Endodermal cell (in vitro differentiated cells): ENCODE measurements at regions not wholly inside any gene's neighbourhood (a gene's known extent, or its start where the extent isn't known, plus 50 kb on each side); places are given as distances from the start of the nearest gene placed in this dataset.
"Not testable (repeated sequence)": the region's sequence is repeated elsewhere in the genome, so short reads cannot be mapped to it uniquely, and the experiment has no call there.

Experiments
- DNase-seq: peaks from one replicate; pipeline ENCODE4 v3.0.0-alpha.2; 2017
- H3K27ac ChIP-seq: 2 replicates; pipeline ENCODE4 v1.5.1; 2013; ENCODE audit warnings: mild to moderate bottlenecking, low read depth, low read length, moderate library complexity
- H3K27me3 ChIP-seq: 2 replicates; pipeline ENCODE4 v1.6.1; 2013; ENCODE audit warnings: mild to moderate bottlenecking, low read length, moderate library complexity; ENCODE audit not compliant: insufficient read depth, control insufficient read depth, poor library complexity, severe bottlenecking
- H3K36me3 ChIP-seq: 2 replicates; pipeline ENCODE4 v1.7.0; 2013; ENCODE audit warnings: mild to moderate bottlenecking, low read length, moderate library complexity; ENCODE audit not compliant: control insufficient read depth, insufficient read depth
- H3K4me1 ChIP-seq: one replicate; pipeline ENCODE4 v1.7.0; 2013; ENCODE audit warnings: low read length; ENCODE audit not compliant: control insufficient read depth, insufficient read depth
- H3K4me3 ChIP-seq: 2 replicates; pipeline ENCODE4 v1.5.1; 2013; ENCODE audit warnings: mild to moderate bottlenecking, low read length, moderate library complexity
- H3K9ac ChIP-seq: 2 replicates; pipeline ENCODE4 v1.6.1; 2013; ENCODE audit warnings: mild to moderate bottlenecking, low read length, moderate library complexity; ENCODE audit not compliant: poor library complexity, severe bottlenecking; ENCODE audit errors: extremely low read depth
- H3K9me3 ChIP-seq: 2 replicates; pipeline ENCODE4 v1.6.1; 2013; ENCODE audit warnings: mild to moderate bottlenecking, low read length, moderate library complexity; ENCODE audit not compliant: control insufficient read depth
- H3K27ac Mint-ChIP-seq: 2 replicates; pipeline ENCODE4 v1.8.0; 2020; ENCODE audit warnings: mixed read lengths
- H3K27me3 Mint-ChIP-seq: 2 replicates; pipeline ENCODE4 v1.8.0; 2021; ENCODE audit warnings: mild to moderate bottlenecking, mixed read lengths; ENCODE audit not compliant: insufficient read depth
- H3K36me3 Mint-ChIP-seq: 2 replicates; pipeline ENCODE4 v1.8.0; 2020; ENCODE audit warnings: low read depth, mixed read lengths
- H3K4me1 Mint-ChIP-seq: 2 replicates; pipeline ENCODE4 v1.8.0; 2020; ENCODE audit warnings: mixed read lengths
- H3K4me3 Mint-ChIP-seq: 2 replicates; pipeline ENCODE4 v1.8.0; 2020; ENCODE audit warnings: mild to moderate bottlenecking, moderate library complexity, mixed read lengths
- H3K9me3 Mint-ChIP-seq: 2 replicates; pipeline ENCODE4 v1.8.0; 2020; ENCODE audit warnings: mild to moderate bottlenecking, mixed read lengths
- CTCF ChIP-seq: fragments of 200-600 bp; sonication (generic); conservative IDR thresholded peaks from 2 replicates; pipeline ENCODE4 v1.5.0; 2021; ENCODE audit warnings: antibody characterized with exemption, mild to moderate bottlenecking
- WGBS, 2 experiments: methylation state at CpG; one replicate each; pipeline versions ENCODE4 v1.1.5 to v1.1.7; 2013; ENCODE audit warnings: missing lambda C conversion rate in 2 of 2, mixed read lengths in 1 of 2; ENCODE audit not compliant: insufficient coverage in 1 of 2, insufficient read length in 1 of 2; 5-methylcytosine and 5-hydroxymethylcytosine counted together

- Histone ChIP-seq H3K27ac (no peak overlapping the region), H3K9me3 (no peaks in the 10 kb centered on the region), H3K27me3 (no peaks in the 10 kb centered on the region), H3K9ac (no peak overlapping the region), H3K36me3 (no peaks in the 10 kb centered on the region), H3K4me3 (no peak overlapping the region), H3K4me1 (no peaks in the 10 kb centered on the region)
- no peaks in the 10 kb centered on the region for H3K9me3 Mint-ChIP-seq
- no peak for DNase-seq
- no peak for TF ChIP-seq CTCF
- H3K4me1 Mint-ChIP-seq, result no peaks in the 10 kb centered on the region
- no peaks in the 10 kb centered on the region for H3K27me3 Mint-ChIP-seq
- H3K36me3 Mint-ChIP-seq, result no peaks in the 10 kb centered on the region
- no peak overlapping the region for H3K27ac Mint-ChIP-seq
- WGBS, 2 experiments, result 100% methylated on average over 2 of the region's 4 CpGs
- H3K4me3 Mint-ChIP-seq, result no peak overlapping the region
Observed at GRCh38 chr12:131269551-131269950, 315.8 kb downstream of the ADGRD1 start.

GRCh38 chr12:131269977-131270376, 316.3 kb downstream of the ADGRD1 start:
- H3K4me1 ChIP-seq, H3K4me1 Mint-ChIP-seq, H3K9me3 Mint-ChIP-seq, H3K4me3 Mint-ChIP-seq, H3K9me3 ChIP-seq, H3K4me3 ChIP-seq, H3K36me3 ChIP-seq, H3K27me3 ChIP-seq, H3K27me3 Mint-ChIP-seq, H3K9ac ChIP-seq, H3K27ac Mint-ChIP-seq, DNase-seq, H3K36me3 Mint-ChIP-seq, H3K27ac ChIP-seq: not testable (repeated sequence)
- 83 to 95% methylated on average over 1 to 4 of the region's 4 CpGs for WGBS, 2 experiments

GRCh38 chr12:131271724-131272123, 318.0 kb downstream of the ADGRD1 start:
- peaks cover 6% of the 10 kb centered on the region for H3K4me1 Mint-ChIP-seq

GRCh38 chr12:131272283-131272814, 318.6 kb downstream of the ADGRD1 start:
- not testable (repeated sequence) for H3K4me1 ChIP-seq, H3K27me3 Mint-ChIP-seq, DNase-seq, H3K27ac Mint-ChIP-seq, H3K9ac ChIP-seq, H3K4me3 Mint-ChIP-seq, H3K4me3 ChIP-seq, H3K9me3 ChIP-seq, H3K4me1 Mint-ChIP-seq, H3K36me3 Mint-ChIP-seq, H3K36me3 ChIP-seq, H3K9me3 Mint-ChIP-seq, H3K27me3 ChIP-seq, H3K27ac ChIP-seq
- 72 to 93% methylated on average over 5 to 8 of the region's 8 CpGs for WGBS, 2 experiments

More at GRCh38 chr12:131271724-131272123, 318.0 kb downstream of the ADGRD1 start:
- Histone ChIP-seq H3K4me3 (no peak overlapping the region), H3K36me3 (no peaks in the 10 kb centered on the region), H3K4me1 (peaks cover 3% of the 10 kb centered on the region), H3K9me3 (no peaks in the 10 kb centered on the region), H3K27me3 (no peaks in the 10 kb centered on the region), H3K27ac (no peak overlapping the region), H3K9ac (no peak overlapping the region)
- Mint-ChIP-seq H3K4me3 (no peak overlapping the region), H3K9me3 (no peaks in the 10 kb centered on the region), H3K27me3 (no peaks in the 10 kb centered on the region), H3K36me3 (no peaks in the 10 kb centered on the region), H3K27ac (no peak overlapping the region)
- no peak for TF ChIP-seq CTCF
- no peak for DNase-seq
